ENCODE measurements at regions not wholly inside any gene's neighbourhood (a gene's known extent, or its start where the extent isn't known, plus 50 kb on each side); places are given as distances from the start of the nearest gene placed in this dataset.

- TF ChIP-seq EZH2phosphoT487 (IDR thresholded peaks at IDR 0.05; ENCODE audit: insufficient read depth, low read depth) (no peak), EZH2 (IDR thresholded peaks at IDR 0.05; ENCODE audit: insufficient read depth, poor library complexity, severe bottlenecking) (no peak)
Observed at GRCh38 chr6:27002447-27002846, 245.1 kb upstream of the PRSS16 start.

Measured in GM23248 (cell line).